ENCODE measurements at regions not wholly inside any gene's neighbourhood (a gene's known extent, or its start where the extent isn't known, plus 50 kb on each side); places are given as distances from the start of the nearest gene placed in this dataset.

GRCh38 chr4:175970072-175970471 is 95.6 kb upstream of the WDR17 start:
- in situ Hi-C loops (cut with MboI) = no loop called here
- Histone ChIP-seq H3K36me3 (ENCODE audit: low read depth) (no peaks in the 10 kb centered on the region), H2AFZ (no peak overlapping the region), H3F3A (ENCODE audit: insufficient read depth) (no peaks in the 10 kb centered on the region), H3K27ac (no peak overlapping the region), H3K9ac (no peak overlapping the region), H3K4me2 (ENCODE audit: unreplicated experiment) (no peak overlapping the region), H3K9me2 (ENCODE audit: insufficient read depth) (no peaks in the 10 kb centered on the region), H3K79me2 (ENCODE audit: insufficient read depth) (no peaks in the 10 kb centered on the region), H3K4me3 (no peak overlapping the region), H3K4me1 (ENCODE audit: insufficient read depth) (no peaks in the 10 kb centered on the region), H3K27me3 (replicated peaks; ENCODE audit: insufficient read depth) (no peaks in the 10 kb centered on the region), H3K9me3 (ENCODE audit: low read depth) (no peaks in the 10 kb centered on the region), H4K20me1 (ENCODE audit: insufficient read depth) (no peaks in the 10 kb centered on the region)
- WGBS, 2 experiments (ENCODE audit: low coverage in 1 of 2, low lambda C conversion rate in 2 of 2, missing lambda C conversion rate in 2 of 2) = 17 to 20% methylated on average over 3 of the region's 3 CpGs
- DNase-seq = no peak
- no peak for TF ChIP-seq EZH2 (IDR thresholded peaks at IDR 0.05; ENCODE audit: insufficient read depth, poor library complexity, severe bottlenecking)
- TF ChIP-seq EZH2phosphoT487 (IDR thresholded peaks at IDR 0.05; ENCODE audit: insufficient read depth, low read depth) = no peak

- H3K79me2 ChIP-seq (ENCODE audit: insufficient read depth) = no peaks in the 10 kb centered on the region
- peaks cover 3% of the 10 kb centered on the region; the same call in 1 of the 2 replicates for H3K27me3 ChIP-seq (replicated peaks; ENCODE audit: insufficient read depth)
- no peak overlapping the region for H3K4me2 ChIP-seq (ENCODE audit: unreplicated experiment)
- H3F3A ChIP-seq (ENCODE audit: insufficient read depth) = no peaks in the 10 kb centered on the region
- H3K4me3 ChIP-seq = no peak overlapping the region
- in situ Hi-C loops (cut with MboI) = no loop called here
- no peaks in the 10 kb centered on the region for H3K36me3 ChIP-seq (ENCODE audit: low read depth)
- TF ChIP-seq EZH2phosphoT487 (IDR thresholded peaks at IDR 0.05; ENCODE audit: insufficient read depth, low read depth) (no peak), EZH2 (IDR thresholded peaks at IDR 0.05; ENCODE audit: insufficient read depth, poor library complexity, severe bottlenecking) (no peak)
- no peaks in the 10 kb centered on the region for H3K4me1 ChIP-seq (ENCODE audit: insufficient read depth)
- no peak overlapping the region for H3K9ac ChIP-seq
- H2AFZ ChIP-seq = no peak overlapping the region
- no peak overlapping the region for H3K27ac ChIP-seq
- 45 to 58% methylated on average over 8 of the region's 8 CpGs for WGBS, 2 experiments (ENCODE audit: low coverage in 1 of 2, low lambda C conversion rate in 2 of 2, missing lambda C conversion rate in 2 of 2)
- no peaks in the 10 kb centered on the region for H3K9me3 ChIP-seq (ENCODE audit: low read depth)
- no peaks in the 10 kb centered on the region for H3K9me2 ChIP-seq (ENCODE audit: insufficient read depth)
- no peak for DNase-seq
- no peaks in the 10 kb centered on the region for H4K20me1 ChIP-seq (ENCODE audit: insufficient read depth)
Measured at GRCh38 chr4:175970724-175971123, 94.9 kb upstream of the WDR17 start.

- H3K4me1 ChIP-seq (ENCODE audit: insufficient read depth) = no peaks in the 10 kb centered on the region
- no peak overlapping the region for H3K9ac ChIP-seq
- H2AFZ ChIP-seq = no peak overlapping the region
- no peaks in the 10 kb centered on the region for H3K9me3 ChIP-seq (ENCODE audit: low read depth)
- H3K79me2 ChIP-seq (ENCODE audit: insufficient read depth) = no peaks in the 10 kb centered on the region
- H3F3A ChIP-seq (ENCODE audit: insufficient read depth) = no peaks in the 10 kb centered on the region
- H3K27me3 ChIP-seq (replicated peaks; ENCODE audit: insufficient read depth) = peaks cover 3% of the 10 kb centered on the region; the same call in 1 of the 2 replicates
- TF ChIP-seq EZH2phosphoT487 (IDR thresholded peaks at IDR 0.05; ENCODE audit: insufficient read depth, low read depth) = no peak
- 45% methylated on average over 11 of the region's 11 CpGs for WGBS, 2 experiments (ENCODE audit: low coverage in 1 of 2, low lambda C conversion rate in 2 of 2, missing lambda C conversion rate in 2 of 2)
- H4K20me1 ChIP-seq (ENCODE audit: insufficient read depth) = no peaks in the 10 kb centered on the region
- no peak overlapping the region for H3K27ac ChIP-seq
- H3K4me2 ChIP-seq (ENCODE audit: unreplicated experiment) = no peak overlapping the region
- no peaks in the 10 kb centered on the region for H3K9me2 ChIP-seq (ENCODE audit: insufficient read depth)
- H3K36me3 ChIP-seq (ENCODE audit: low read depth) = no peaks in the 10 kb centered on the region
- in situ Hi-C loops (cut with MboI) = no loop called here
- no peak overlapping the region for H3K4me3 ChIP-seq
- DNase-seq = peak; percentile 3
Measured at GRCh38 chr4:175971388-175972179, 94.1 kb upstream of the WDR17 start.

GRCh38 chr4:175973027-175973923 is 92.4 kb upstream of the WDR17 start:
- Histone ChIP-seq H3K79me2 (ENCODE audit: insufficient read depth) (no peaks in the 10 kb centered on the region), H3K36me3 (ENCODE audit: low read depth) (no peaks in the 10 kb centered on the region), H4K20me1 (ENCODE audit: insufficient read depth) (no peaks in the 10 kb centered on the region), H3K27me3 (replicated peaks; ENCODE audit: insufficient read depth) (peaks cover 3% of the 10 kb centered on the region; the same call in 1 of the 2 replicates), H2AFZ (no peak overlapping the region), H3K27ac (no peak overlapping the region), H3F3A (ENCODE audit: insufficient read depth) (no peaks in the 10 kb centered on the region), H3K9ac (no peak overlapping the region), H3K4me2 (ENCODE audit: unreplicated experiment) (no peak overlapping the region), H3K9me3 (ENCODE audit: low read depth) (no peaks in the 10 kb centered on the region), H3K4me1 (ENCODE audit: insufficient read depth) (no peaks in the 10 kb centered on the region), H3K4me3 (no peak overlapping the region), H3K9me2 (ENCODE audit: insufficient read depth) (no peaks in the 10 kb centered on the region)
- no peak for TF ChIP-seq EZH2 (IDR thresholded peaks at IDR 0.05; ENCODE audit: insufficient read depth, poor library complexity, severe bottlenecking)
- TF ChIP-seq EZH2phosphoT487 (IDR thresholded peaks at IDR 0.05; ENCODE audit: insufficient read depth, low read depth) = no peak
- 66 to 69% methylated on average over 7 of the region's 7 CpGs for WGBS, 2 experiments (ENCODE audit: low coverage in 1 of 2, low lambda C conversion rate in 2 of 2, missing lambda C conversion rate in 2 of 2)
- in situ Hi-C loops (cut with MboI) = no loop called here
- no peak for DNase-seq

Data from GM23248 (cell line).